Stomach (tissue), 8 donors: ENCODE measurements at regions not wholly inside any gene's neighbourhood (a gene's known extent, or its start where the extent isn't known, plus 50 kb on each side); places are given as distances from the start of the nearest gene placed in this dataset.

Experiments used
- DNase-seq, 2 donors: peaks; one replicate each; pipeline versions ENCODE4 v3.0.0 to v3.0.0-alpha.2; 2013 to 2019
- H3K27ac ChIP-seq, 5 donors: fragments of 200-600 bp in 4 of 5; sonication (generic) in 4 of 5; one replicate each; pipeline ENCODE4 v1.5.1; 2013 to 2019; ENCODE audit warnings: mild to moderate bottlenecking in 1 of 5, moderate library complexity in 1 of 5
- H3K27me3 ChIP-seq, 3 donors: fragments of 200-600 bp; sonication (generic); one replicate each; pipeline ENCODE4 v1.5.1; 2017 to 2019; ENCODE audit warnings: mixed run types in 1 of 3
- H3K36me3 ChIP-seq, 4 donors: fragments of 200-600 bp; sonication (generic); 1 replicate in 3 of 4; 2 replicates in 1 of 4; pipeline ENCODE4 v1.5.1; 2016 to 2019
- H3K4me1 ChIP-seq, 4 donors: fragments of 200-600 bp; sonication (generic); one replicate each; pipeline ENCODE4 v1.5.1; 2016 to 2019
- H3K4me3 ChIP-seq, 4 donors: fragments of 200-600 bp; sonication (generic) in 3 of 4; one replicate each; pipeline ENCODE4 v1.5.1; 2016 to 2019; ENCODE audit warnings: mild to moderate bottlenecking in 1 of 4
- H3K9me3 ChIP-seq, 4 donors: fragments of 200-600 bp; sonication (generic); one replicate each; pipeline ENCODE4 v1.5.1; 2016 to 2019
- EP300 ChIP-seq: sonication (generic); formaldehyde crosslinking; IDR thresholded peaks from one replicate; pipeline ENCODE4 v1.6.1; 2017; ENCODE audit warnings: antibody characterized with exemption
- POLR2A ChIP-seq, 4 donors: fragments of 450-650 bp; IDR thresholded peaks; one replicate each; pipeline ENCODE4 v1.6.1; 2016; ENCODE audit warnings: antibody characterized with exemption in 4 of 4, control low read depth in 2 of 4, mild to moderate bottlenecking in 1 of 4, moderate library complexity in 1 of 4
- POLR2AphosphoS5 ChIP-seq, 3 donors: sonication (generic); formaldehyde crosslinking; IDR thresholded peaks; one replicate each; pipeline ENCODE4 v1.6.1; 2016; ENCODE audit warnings: antibody characterized with exemption in 3 of 3
- WGBS, 5 donors: extraction: QIAGEN DNeasy Blood & Tissue Kit in 3 of 5; methylation state at CpG; one replicate each; pipeline versions ENCODE4 v1.1.5 to v1.1.7; 2013 to 2018; 5-methylcytosine and 5-hydroxymethylcytosine counted together
- intact Hi-C: fragments of 100-400 bp; cut with DNase I; formaldehyde crosslinking; loops from one replicate; pipeline ENCODE4 v1.15.1; 2023; ENCODE audit warnings: low total_unique reads
- TF ChIP-seq, protein P1 (sequence below), 7 experiments: fragments of 450-650 bp in 4 of 7; fragments of 200-600 bp in 3 of 7; sonication (generic) in 3 of 7; IDR thresholded peaks; one replicate each; pipeline ENCODE4 v1.5.1; 2016 to 2019; ENCODE audit warnings: antibody characterized with exemption in 7 of 7, control low read depth in 2 of 7, mild to moderate bottlenecking in 1 of 7
- donor health status: healthy with polysubstance abuse.
- donor health status: Bipolar disorder and iron deficiency.
- donor health status: healthy.

DNA sequence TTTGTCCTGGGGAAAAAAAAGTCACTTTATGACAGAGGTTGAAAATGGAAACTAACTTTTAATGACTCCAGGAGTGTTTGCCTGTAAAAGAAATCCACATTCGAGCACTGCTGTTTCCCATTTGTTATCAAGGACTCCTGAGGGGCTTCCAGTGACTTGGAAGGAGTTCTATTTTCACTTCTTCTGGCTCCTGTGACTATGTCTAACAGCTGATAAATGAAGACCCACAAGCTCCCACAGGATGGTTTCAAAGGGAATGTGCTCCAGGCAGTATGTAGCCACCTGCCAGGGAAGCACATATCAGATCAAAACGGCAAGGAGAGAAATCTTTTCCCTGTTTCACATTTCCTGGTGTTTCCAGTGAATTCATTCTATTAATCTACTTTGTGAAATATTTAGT lies 159.8 kb upstream of the FAM241A start:
- H3K9me3 ChIP-seq: no peaks in the 10 kb centered on the region
- H3K4me1 ChIP-seq: no peaks in the 10 kb centered on the region
- no peaks in the 10 kb centered on the region for H3K27me3 ChIP-seq
- no peak overlapping the region for H3K27ac ChIP-seq
- DNase-seq: no peak
- no peak for TF ChIP-seq POLR2A (IDR thresholded peaks at IDR 0.05)
- TF ChIP-seq, protein P1, sequence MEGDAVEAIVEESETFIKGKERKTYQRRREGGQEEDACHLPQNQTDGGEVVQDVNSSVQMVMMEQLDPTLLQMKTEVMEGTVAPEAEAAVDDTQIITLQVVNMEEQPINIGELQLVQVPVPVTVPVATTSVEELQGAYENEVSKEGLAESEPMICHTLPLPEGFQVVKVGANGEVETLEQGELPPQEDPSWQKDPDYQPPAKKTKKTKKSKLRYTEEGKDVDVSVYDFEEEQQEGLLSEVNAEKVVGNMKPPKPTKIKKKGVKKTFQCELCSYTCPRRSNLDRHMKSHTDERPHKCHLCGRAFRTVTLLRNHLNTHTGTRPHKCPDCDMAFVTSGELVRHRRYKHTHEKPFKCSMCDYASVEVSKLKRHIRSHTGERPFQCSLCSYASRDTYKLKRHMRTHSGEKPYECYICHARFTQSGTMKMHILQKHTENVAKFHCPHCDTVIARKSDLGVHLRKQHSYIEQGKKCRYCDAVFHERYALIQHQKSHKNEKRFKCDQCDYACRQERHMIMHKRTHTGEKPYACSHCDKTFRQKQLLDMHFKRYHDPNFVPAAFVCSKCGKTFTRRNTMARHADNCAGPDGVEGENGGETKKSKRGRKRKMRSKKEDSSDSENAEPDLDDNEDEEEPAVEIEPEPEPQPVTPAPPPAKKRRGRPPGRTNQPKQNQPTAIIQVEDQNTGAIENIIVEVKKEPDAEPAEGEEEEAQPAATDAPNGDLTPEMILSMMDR (IDR thresholded peaks at IDR 0.05): no peak
- TF ChIP-seq POLR2AphosphoS5 (IDR thresholded peaks at IDR 0.05): no peak
- no peak for TF ChIP-seq EP300
- WGBS, 5 donors: 8 to 25% (median 11%) methylated on average over 2 of the region's 2 CpGs
- H3K4me3 ChIP-seq: no peak overlapping the region
- intact Hi-C loops: no loop called here
- H3K36me3 ChIP-seq: no peaks in the 10 kb centered on the region

DNA sequence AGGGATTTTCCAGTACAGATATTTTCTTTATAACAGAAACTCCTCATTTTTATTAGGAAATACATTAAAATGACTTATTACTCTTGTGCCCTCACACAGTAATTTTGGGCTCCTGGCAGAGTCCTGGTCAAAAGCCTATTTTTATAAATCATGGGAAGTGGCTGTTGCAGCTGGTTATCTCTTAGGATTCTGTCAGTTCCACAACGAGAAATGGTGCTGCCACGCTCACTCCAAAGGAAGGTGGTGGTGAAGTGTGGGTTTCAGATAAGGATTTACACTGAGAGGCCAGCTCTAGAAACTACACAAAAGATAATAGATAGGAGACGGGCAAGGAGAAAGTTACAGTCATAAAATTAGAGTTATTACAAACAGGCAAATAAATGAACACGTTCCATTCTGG lies 159.2 kb upstream of the FAM241A start:
- no peak for DNase-seq
- WGBS, 5 donors: 14 to 28% (median 17%) methylated on average over 4 of the region's 4 CpGs
- no peak overlapping the region for H3K27ac ChIP-seq
- no peaks in the 10 kb centered on the region for H3K4me1 ChIP-seq
- no peaks in the 10 kb centered on the region for H3K27me3 ChIP-seq
- TF ChIP-seq POLR2A (IDR thresholded peaks at IDR 0.05): no peak
- TF ChIP-seq POLR2AphosphoS5 (IDR thresholded peaks at IDR 0.05): no peak
- TF ChIP-seq, protein P1 (IDR thresholded peaks at IDR 0.05): no peak
- no peak for TF ChIP-seq EP300
- intact Hi-C loops: no loop called here
- no peaks in the 10 kb centered on the region for H3K9me3 ChIP-seq
- no peak overlapping the region for H3K4me3 ChIP-seq
- no peaks in the 10 kb centered on the region for H3K36me3 ChIP-seq

DNA sequence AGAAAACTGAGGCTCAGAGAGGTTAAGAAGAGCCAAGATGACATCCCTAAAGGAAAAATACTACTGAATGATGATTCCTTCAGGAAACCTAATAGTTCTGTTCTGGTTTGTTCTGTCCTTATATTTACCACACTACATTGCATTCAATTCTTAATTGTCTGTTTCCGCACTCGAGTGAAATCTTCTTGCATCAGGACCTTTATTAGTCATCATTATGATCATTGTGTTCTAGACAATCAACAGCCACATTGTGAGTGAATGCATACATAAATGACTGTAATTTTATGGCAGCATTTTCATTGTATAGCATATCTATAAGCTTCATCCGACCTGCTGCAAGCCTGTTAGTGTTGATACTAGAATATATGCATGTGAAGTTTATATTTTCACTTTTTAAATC lies 156.7 kb upstream of the FAM241A start:
- WGBS, 5 donors: 70 to 83% (median 80%) methylated on average over 3 of the region's 3 CpGs
- no peaks in the 10 kb centered on the region for H3K36me3 ChIP-seq

DNA sequence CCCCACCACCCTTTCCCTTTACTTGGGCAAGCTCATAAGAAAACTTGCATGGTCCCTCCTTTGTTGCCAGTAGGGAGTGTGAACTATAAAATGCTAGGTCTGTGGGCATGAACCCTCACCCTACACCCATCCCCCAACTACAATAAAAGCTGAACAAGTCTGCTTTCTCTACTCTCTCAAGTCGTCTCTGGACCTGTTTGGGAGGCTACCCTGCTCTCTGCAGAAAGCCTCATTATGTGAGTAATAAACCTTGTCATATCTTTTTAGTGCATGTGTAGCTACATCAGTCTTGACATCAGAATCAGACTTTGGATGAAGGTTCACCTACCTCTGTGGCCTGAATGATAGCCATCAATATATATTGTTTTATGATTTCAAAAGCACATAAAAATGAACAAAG lies 155.4 kb upstream of the FAM241A start:
- Histone ChIP-seq H3K36me3 (no peaks in the 10 kb centered on the region), H3K9me3 (no peaks in the 10 kb centered on the region), H3K27me3 (no peaks in the 10 kb centered on the region), H3K4me3 (no peak overlapping the region), H3K27ac (no peak overlapping the region), H3K4me1 (no peaks in the 10 kb centered on the region)
- TF ChIP-seq, protein P1 (IDR thresholded peaks at IDR 0.05): no peak
- TF ChIP-seq POLR2AphosphoS5 (IDR thresholded peaks at IDR 0.05) (no peak), POLR2A (IDR thresholded peaks at IDR 0.05) (no peak), EP300 (no peak)
- DNase-seq: no peak
- 28 to 46% (median 35%) methylated on average over 1 of the region's 1 CpG for WGBS, 5 donors
- intact Hi-C loops: no loop called here

More for the DNA sequence above, 156.7 kb upstream of the FAM241A start:
- TF ChIP-seq, protein P1 (IDR thresholded peaks at IDR 0.05): no peak
- TF ChIP-seq EP300 (no peak), POLR2A (IDR thresholded peaks at IDR 0.05) (no peak), POLR2AphosphoS5 (IDR thresholded peaks at IDR 0.05) (no peak)
- intact Hi-C loops: no loop called here
- H3K27me3 ChIP-seq: no peaks in the 10 kb centered on the region
- no peak for DNase-seq
- no peaks in the 10 kb centered on the region for H3K9me3 ChIP-seq
- no peak overlapping the region for H3K4me3 ChIP-seq
- H3K4me1 ChIP-seq: no peaks in the 10 kb centered on the region
- H3K27ac ChIP-seq: no peak overlapping the region
